Osteoblast (primary cell): ENCODE measurements at regions not wholly inside any gene's neighbourhood (a gene's known extent, or its start where the extent isn't known, plus 50 kb on each side); places are given as distances from the start of the nearest gene placed in this dataset.

Experiments used
- DNase-seq: peaks from one replicate; pipeline ENCODE4 v3.0.0; 2011; ENCODE audit warnings: low spot score, mixed read lengths; ENCODE audit not compliant: insufficient read length; ENCODE audit errors: missing footprints
- H2AFZ ChIP-seq: 2 replicates; pipeline ENCODE4 v1.6.0; 2011; ENCODE audit warnings: mild to moderate bottlenecking, low read length
- H3K27ac ChIP-seq: 2 replicates; pipeline ENCODE4 v1.5.1; 2011; ENCODE audit warnings: mild to moderate bottlenecking, low read depth, low read length, moderate library complexity
- H3K27me3 ChIP-seq: 2 replicates; pipeline ENCODE4 v1.6.0; 2012; ENCODE audit warnings: mild to moderate bottlenecking, control low read depth, inconsistent platforms, low read length, moderate library complexity; ENCODE audit not compliant: insufficient read depth
- H3K36me3 ChIP-seq: 2 replicates; pipeline ENCODE4 v1.5.1; 2011; ENCODE audit warnings: mild to moderate bottlenecking, low read length, control low read depth, moderate library complexity; ENCODE audit not compliant: insufficient read depth
- H3K4me1 ChIP-seq: 2 replicates; pipeline ENCODE4 v1.5.1; 2011; ENCODE audit warnings: mild to moderate bottlenecking, low read length, control low read depth, moderate library complexity; ENCODE audit not compliant: insufficient read depth
- H3K4me2 ChIP-seq: 2 replicates; pipeline ENCODE4 v1.6.0; 2011; ENCODE audit warnings: mild to moderate bottlenecking, low read length; ENCODE audit not compliant: insufficient read depth
- H3K4me3 ChIP-seq: fragments of 200-600 bp; sonication (generic); 3 replicates; pipeline ENCODE4 v1.5.1; 2012; ENCODE audit warnings: mild to moderate bottlenecking, low read length, inconsistent platforms; ENCODE audit not compliant: insufficient read depth
- H3K79me2 ChIP-seq: 2 replicates; pipeline ENCODE4 v1.6.0; 2012; ENCODE audit warnings: mild to moderate bottlenecking, low read length, control low read depth, inconsistent platforms; ENCODE audit not compliant: insufficient read depth
- H3K9me3 ChIP-seq: 2 replicates; pipeline ENCODE4 v1.5.1; 2011; ENCODE audit warnings: low read depth, low read length, control low read depth
- H4K20me1 ChIP-seq: 2 replicates; pipeline ENCODE4 v1.6.0; 2012; ENCODE audit warnings: mild to moderate bottlenecking, low read length, control low read depth; ENCODE audit not compliant: insufficient read depth
- CTCF ChIP-seq: IDR thresholded peaks from 2 replicates; pipeline ENCODE4 v1.5.1; 2011; ENCODE audit warnings: mild to moderate bottlenecking, low read depth, low read length, moderate library complexity; ENCODE audit errors: extremely low read depth

GRCh38 chr3:127373441-127374085, 85.7 kb upstream of the PRR20G start:
- Histone ChIP-seq H4K20me1 (no peaks in the 10 kb centered on the region), H2AFZ (no peak overlapping the region), H3K79me2 (no peaks in the 10 kb centered on the region), H3K36me3 (no peaks in the 10 kb centered on the region), H3K9me3 (no peaks in the 10 kb centered on the region), H3K27me3 (peaks cover 8% of the 10 kb centered on the region), H3K4me3 (no peak overlapping the region), H3K4me1 (no peaks in the 10 kb centered on the region), H3K4me2 (no peak overlapping the region), H3K27ac (no peak overlapping the region)
- no peak for TF ChIP-seq CTCF
- no peak for DNase-seq

- peaks cover 8% of the 10 kb centered on the region for H3K27me3 ChIP-seq
- no peaks in the 10 kb centered on the region for H3K9me3 ChIP-seq
- H3K4me3 ChIP-seq, result no peak overlapping the region
- no peak for TF ChIP-seq CTCF
- no peaks in the 10 kb centered on the region for H4K20me1 ChIP-seq
- H3K79me2 ChIP-seq, result no peaks in the 10 kb centered on the region
- H3K4me1 ChIP-seq, result no peaks in the 10 kb centered on the region
- no peak overlapping the region for H3K4me2 ChIP-seq
- H2AFZ ChIP-seq, result no peak overlapping the region
- no peak overlapping the region for H3K27ac ChIP-seq
- DNase-seq, result no peak
- no peaks in the 10 kb centered on the region for H3K36me3 ChIP-seq
These were observed 84.0 kb upstream of the PRR20G start for GRCh38 chr3:127371846-127372245.

GRCh38 chr3:127371334-127371733, 83.5 kb upstream of the PRR20G start:
- Histone ChIP-seq H2AFZ (no peak overlapping the region), H3K36me3 (no peaks in the 10 kb centered on the region), H4K20me1 (no peaks in the 10 kb centered on the region), H3K4me1 (no peaks in the 10 kb centered on the region), H3K4me3 (no peak overlapping the region), H3K27me3 (peaks cover 9% of the 10 kb centered on the region), H3K9me3 (no peaks in the 10 kb centered on the region), H3K27ac (no peak overlapping the region), H3K4me2 (no peak overlapping the region), H3K79me2 (no peaks in the 10 kb centered on the region)
- no peak for DNase-seq
- no peak for TF ChIP-seq CTCF

- no peak for DNase-seq
- no peak overlapping the region for H3K4me2 ChIP-seq
- H2AFZ ChIP-seq, result no peak overlapping the region
- no peaks in the 10 kb centered on the region for H3K36me3 ChIP-seq
- H3K4me1 ChIP-seq, result no peaks in the 10 kb centered on the region
- no peak overlapping the region for H3K4me3 ChIP-seq
- no peak for TF ChIP-seq CTCF
- H3K9me3 ChIP-seq, result no peaks in the 10 kb centered on the region
- no peaks in the 10 kb centered on the region for H3K79me2 ChIP-seq
- H3K27ac ChIP-seq, result no peak overlapping the region
- no peaks in the 10 kb centered on the region for H4K20me1 ChIP-seq
- peaks cover 10% of the 10 kb centered on the region for H3K27me3 ChIP-seq
These were observed 83.1 kb upstream of the PRR20G start for GRCh38 chr3:127370906-127371305.
